ENCODE measurements at regions not wholly inside any gene's neighbourhood (a gene's known extent, or its start where the extent isn't known, plus 50 kb on each side); places are given as distances from the start of the nearest gene placed in this dataset.

DNA sequence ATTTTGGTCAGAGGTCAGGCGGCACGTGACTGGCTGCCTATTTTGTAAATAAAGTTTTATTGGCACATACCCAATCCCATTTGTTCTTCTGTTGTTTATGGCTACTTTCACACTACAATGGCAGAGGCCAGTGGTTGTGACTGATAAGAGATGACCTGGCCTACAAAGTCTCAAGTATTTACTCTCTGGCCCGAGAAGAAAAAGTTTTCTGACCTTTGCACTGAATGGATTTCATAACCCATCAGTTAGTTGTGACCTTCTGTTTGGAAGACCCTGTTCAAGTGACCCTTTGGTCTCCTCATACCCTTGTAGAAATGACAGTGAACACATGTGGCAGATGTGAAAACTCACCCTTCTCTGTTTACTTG, 121.4 kb upstream of the MGAT5 start:
- TF ChIP-seq SP1 (CRISPR knock-in tag; IDR thresholded peaks at IDR 0.05) (no peak), POLR2AphosphoS2 (IDR thresholded peaks at IDR 0.05; ENCODE audit: low read length) (no peak), EZH2 (IDR thresholded peaks at IDR 0.05; ENCODE audit: borderline replicate concordance, low read depth, low read length) (no peak), BRD9 (IDR thresholded peaks at IDR 0.05; ENCODE audit: low read depth, partially characterized antibody) (no peak), GABPA (tag; conservative IDR thresholded peaks at IDR 0.05; ENCODE audit: low read depth) (no peak), POLR2A (conservative IDR thresholded peaks at IDR 0.05) (no peak), POLR2AphosphoS5 (IDR thresholded peaks at IDR 0.05; ENCODE audit: control insufficient read depth, insufficient read depth, low read depth, low read length) (no peak), GTF2F1 (IDR thresholded peaks at IDR 0.05; ENCODE audit: low read depth, low read length) (no peak), ZNF133 (CRISPR knock-in tag; IDR thresholded peaks at IDR 0.05) (no peak), TAF15 (IDR thresholded peaks at IDR 0.05; ENCODE audit: low read depth, low read length) (no peak), ZKSCAN1 (IDR thresholded peaks at IDR 0.05; ENCODE audit: low read depth, low read length) (no peak)
- TF ChIP-seq, protein P1, sequence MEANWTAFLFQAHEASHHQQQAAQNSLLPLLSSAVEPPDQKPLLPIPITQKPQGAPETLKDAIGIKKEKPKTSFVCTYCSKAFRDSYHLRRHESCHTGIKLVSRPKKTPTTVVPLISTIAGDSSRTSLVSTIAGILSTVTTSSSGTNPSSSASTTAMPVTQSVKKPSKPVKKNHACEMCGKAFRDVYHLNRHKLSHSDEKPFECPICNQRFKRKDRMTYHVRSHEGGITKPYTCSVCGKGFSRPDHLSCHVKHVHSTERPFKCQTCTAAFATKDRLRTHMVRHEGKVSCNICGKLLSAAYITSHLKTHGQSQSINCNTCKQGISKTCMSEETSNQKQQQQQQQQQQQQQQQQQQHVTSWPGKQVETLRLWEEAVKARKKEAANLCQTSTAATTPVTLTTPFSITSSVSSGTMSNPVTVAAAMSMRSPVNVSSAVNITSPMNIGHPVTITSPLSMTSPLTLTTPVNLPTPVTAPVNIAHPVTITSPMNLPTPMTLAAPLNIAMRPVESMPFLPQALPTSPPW (CRISPR knock-in tag; IDR thresholded peaks at IDR 0.05) = no peak
- TF ChIP-seq, protein P2, sequence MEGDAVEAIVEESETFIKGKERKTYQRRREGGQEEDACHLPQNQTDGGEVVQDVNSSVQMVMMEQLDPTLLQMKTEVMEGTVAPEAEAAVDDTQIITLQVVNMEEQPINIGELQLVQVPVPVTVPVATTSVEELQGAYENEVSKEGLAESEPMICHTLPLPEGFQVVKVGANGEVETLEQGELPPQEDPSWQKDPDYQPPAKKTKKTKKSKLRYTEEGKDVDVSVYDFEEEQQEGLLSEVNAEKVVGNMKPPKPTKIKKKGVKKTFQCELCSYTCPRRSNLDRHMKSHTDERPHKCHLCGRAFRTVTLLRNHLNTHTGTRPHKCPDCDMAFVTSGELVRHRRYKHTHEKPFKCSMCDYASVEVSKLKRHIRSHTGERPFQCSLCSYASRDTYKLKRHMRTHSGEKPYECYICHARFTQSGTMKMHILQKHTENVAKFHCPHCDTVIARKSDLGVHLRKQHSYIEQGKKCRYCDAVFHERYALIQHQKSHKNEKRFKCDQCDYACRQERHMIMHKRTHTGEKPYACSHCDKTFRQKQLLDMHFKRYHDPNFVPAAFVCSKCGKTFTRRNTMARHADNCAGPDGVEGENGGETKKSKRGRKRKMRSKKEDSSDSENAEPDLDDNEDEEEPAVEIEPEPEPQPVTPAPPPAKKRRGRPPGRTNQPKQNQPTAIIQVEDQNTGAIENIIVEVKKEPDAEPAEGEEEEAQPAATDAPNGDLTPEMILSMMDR (IDR thresholded peaks at IDR 0.05 in 2 of 3, conservative IDR thresholded peaks at IDR 0.05 in 1 of 3; ENCODE audit: insufficient read depth in 2 of 3, low read depth in 1 of 3, low read length in 3 of 3) = no peak
- TF ChIP-seq, protein P3, sequence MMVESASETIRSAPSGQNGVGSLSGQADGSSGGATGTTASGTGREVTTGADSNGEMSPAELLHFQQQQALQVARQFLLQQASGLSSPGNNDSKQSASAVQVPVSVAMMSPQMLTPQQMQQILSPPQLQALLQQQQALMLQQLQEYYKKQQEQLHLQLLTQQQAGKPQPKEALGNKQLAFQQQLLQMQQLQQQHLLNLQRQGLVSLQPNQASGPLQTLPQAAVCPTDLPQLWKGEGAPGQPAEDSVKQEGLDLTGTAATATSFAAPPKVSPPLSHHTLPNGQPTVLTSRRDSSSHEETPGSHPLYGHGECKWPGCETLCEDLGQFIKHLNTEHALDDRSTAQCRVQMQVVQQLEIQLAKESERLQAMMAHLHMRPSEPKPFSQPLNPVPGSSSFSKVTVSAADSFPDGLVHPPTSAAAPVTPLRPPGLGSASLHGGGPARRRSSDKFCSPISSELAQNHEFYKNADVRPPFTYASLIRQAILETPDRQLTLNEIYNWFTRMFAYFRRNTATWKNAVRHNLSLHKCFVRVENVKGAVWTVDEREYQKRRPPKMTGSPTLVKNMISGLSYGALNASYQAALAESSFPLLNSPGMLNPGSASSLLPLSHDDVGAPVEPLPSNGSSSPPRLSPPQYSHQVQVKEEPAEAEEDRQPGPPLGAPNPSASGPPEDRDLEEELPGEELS (CRISPR knock-in tag; IDR thresholded peaks at IDR 0.05; ENCODE audit: borderline replicate concordance) = no peak
